KMS-11 (cell line): ENCODE measurements at regions not wholly inside any gene's neighbourhood (a gene's known extent, or its start where the extent isn't known, plus 50 kb on each side); places are given as distances from the start of the nearest gene placed in this dataset.

Source experiments
- H2AFZ ChIP-seq: fragments of 200-600 bp; sonication (generic); 2 replicates; pipeline ENCODE4 v1.6.1; 2016; ENCODE audit warnings: antibody characterized with exemption, mixed run types, low read depth
- H3K27ac ChIP-seq: fragments of 200-600 bp; sonication (generic); 2 replicates; pipeline ENCODE4 v1.6.1; 2016; ENCODE audit warnings: mild to moderate bottlenecking, mixed run types
- H3K27me3 ChIP-seq: fragments of 200-600 bp; sonication (generic); 2 replicates; pipeline ENCODE4 v1.6.1; 2017; ENCODE audit warnings: mild to moderate bottlenecking, low read depth, mixed run types, moderate library complexity; ENCODE audit not compliant: insufficient read depth
- H3K36me3 ChIP-seq: fragments of 200-600 bp; sonication (generic); 2 replicates; pipeline ENCODE4 v1.6.1; 2017; ENCODE audit warnings: mild to moderate bottlenecking, mixed run types; ENCODE audit not compliant: insufficient read depth
- H3K4me1 ChIP-seq: fragments of 200-600 bp; sonication (generic); 2 replicates; pipeline ENCODE4 v1.6.1; 2016; ENCODE audit warnings: mild to moderate bottlenecking, low read depth, mixed run types; ENCODE audit not compliant: poor library complexity, severe bottlenecking
- H3K4me2 ChIP-seq: fragments of 200-600 bp; sonication (generic); 2 replicates; pipeline ENCODE4 v1.7.0; 2016; ENCODE audit warnings: mild to moderate bottlenecking, mixed run types
- H3K4me3 ChIP-seq: fragments of 200-600 bp; sonication (generic); IDR thresholded peaks from 2 replicates; pipeline ENCODE4 v1.6.1; 2017; ENCODE audit warnings: low read depth, low read length, mixed read lengths; ENCODE audit not compliant: insufficient read depth
- H3K79me2 ChIP-seq: fragments of 200-600 bp; sonication (generic); 2 replicates; pipeline ENCODE4 v1.6.1; 2016; ENCODE audit warnings: low read depth, mixed run types; ENCODE audit not compliant: insufficient read depth
- H3K9ac ChIP-seq: fragments of 200-600 bp; sonication (generic); 2 replicates; pipeline ENCODE4 v1.6.1; 2016; ENCODE audit warnings: mild to moderate bottlenecking, mixed run types
- H4K20me1 ChIP-seq: fragments of 200-600 bp; sonication (generic); 2 replicates; pipeline ENCODE4 v1.6.1; 2016; ENCODE audit warnings: mild to moderate bottlenecking, mixed run types; ENCODE audit not compliant: insufficient read depth
- CTCF ChIP-seq: fragments of 200-600 bp; sonication (generic); conservative IDR thresholded peaks from 2 replicates; pipeline ENCODE4 v1.6.1; 2017; ENCODE audit warnings: low read depth, mild to moderate bottlenecking, antibody characterized with exemption, low read length, moderate library complexity, mixed read lengths

GRCh38 chr18:56189615-56190014 is 448.8 kb downstream of the TXNL1 start:
- Histone ChIP-seq H4K20me1 (no peaks in the 10 kb centered on the region), H2AFZ (no peak overlapping the region), H3K79me2 (no peaks in the 10 kb centered on the region), H3K27me3 (no peaks in the 10 kb centered on the region), H3K27ac (no peak overlapping the region), H3K4me1 (no peaks in the 10 kb centered on the region), H3K9ac (no peak overlapping the region), H3K4me2 (no peak overlapping the region), H3K36me3 (no peaks in the 10 kb centered on the region), H3K4me3 (no peak overlapping the region)
- no peak for TF ChIP-seq CTCF

DNA sequence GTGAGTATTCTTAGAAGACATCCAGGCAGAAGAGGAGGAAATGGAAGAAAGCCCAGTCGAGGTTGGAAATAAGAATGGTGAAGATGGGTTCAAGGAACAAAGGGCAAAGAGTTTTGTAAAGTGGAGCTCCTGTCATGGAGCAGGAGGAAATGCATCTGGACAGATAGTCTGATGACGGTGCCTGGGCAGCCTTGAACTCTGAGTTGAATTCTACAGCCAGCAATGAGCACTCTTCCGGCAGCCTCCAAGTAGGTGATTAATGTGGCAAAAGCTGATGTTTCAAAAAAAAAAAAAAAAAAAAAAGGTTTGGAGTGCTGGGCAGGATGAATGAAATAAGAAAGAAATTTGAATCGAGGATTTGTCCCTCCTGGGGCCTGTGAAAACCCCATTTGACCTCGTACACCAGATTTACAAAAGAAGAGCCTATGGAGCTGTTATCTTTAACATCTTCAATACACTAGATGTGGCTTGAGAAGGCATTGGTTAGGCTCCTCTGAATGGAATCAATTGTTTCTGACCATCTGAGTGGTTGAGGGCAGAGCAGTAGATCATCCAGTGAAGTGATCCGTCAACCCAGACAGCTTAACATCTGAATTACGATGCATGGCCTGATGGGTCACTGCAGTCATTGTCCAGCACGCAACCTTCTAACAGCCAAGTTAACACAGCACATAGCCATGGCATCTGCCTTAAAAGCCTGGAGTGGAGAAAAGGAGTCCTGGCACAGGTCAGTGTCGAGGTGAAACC is 449.7 kb downstream of the TXNL1 start:
- Histone ChIP-seq H3K27me3 (no peaks in the 10 kb centered on the region), H3K4me2 (no peak overlapping the region), H3K4me3 (no peak overlapping the region), H3K27ac (no peak overlapping the region), H3K4me1 (no peaks in the 10 kb centered on the region), H3K9ac (no peak overlapping the region), H4K20me1 (no peaks in the 10 kb centered on the region), H2AFZ (no peak overlapping the region), H3K79me2 (no peaks in the 10 kb centered on the region), H3K36me3 (no peaks in the 10 kb centered on the region)
- TF ChIP-seq CTCF = no peak

- TF ChIP-seq CTCF = no peak
- Histone ChIP-seq H3K27me3 (no peaks in the 10 kb centered on the region), H2AFZ (no peak overlapping the region), H3K4me2 (no peak overlapping the region), H3K4me3 (no peak overlapping the region), H3K9ac (no peak overlapping the region), H3K27ac (no peak overlapping the region), H3K79me2 (no peaks in the 10 kb centered on the region), H3K36me3 (no peaks in the 10 kb centered on the region), H4K20me1 (no peaks in the 10 kb centered on the region), H3K4me1 (no peaks in the 10 kb centered on the region)
Observed at GRCh38 chr18:56186319-56186718, 452.1 kb downstream of the TXNL1 start.

DNA sequence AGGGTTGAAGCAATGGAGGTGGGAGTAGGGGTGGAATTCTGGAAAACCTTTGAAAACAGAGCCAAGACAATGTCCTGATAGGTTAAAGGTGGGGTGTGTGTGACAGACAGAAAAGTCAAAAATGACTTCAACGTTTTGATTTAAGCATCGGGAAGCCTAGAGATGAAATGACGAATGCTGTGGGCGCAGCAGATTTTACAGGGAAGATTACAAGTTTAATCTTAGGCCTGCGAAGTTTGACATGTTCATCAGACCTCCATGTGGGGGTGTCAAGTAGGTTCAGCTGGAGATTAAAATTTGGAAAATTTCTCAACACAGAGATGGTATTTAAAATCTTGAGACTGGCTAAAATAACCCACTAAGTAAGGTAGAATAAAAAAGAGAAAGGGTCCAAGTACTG is 453.3 kb downstream of the TXNL1 start:
- Histone ChIP-seq H3K79me2 (no peaks in the 10 kb centered on the region), H2AFZ (no peak overlapping the region), H3K36me3 (no peaks in the 10 kb centered on the region), H3K4me3 (no peak overlapping the region), H3K9ac (no peak overlapping the region), H3K27ac (no peak overlapping the region), H3K4me1 (no peaks in the 10 kb centered on the region), H4K20me1 (no peaks in the 10 kb centered on the region), H3K4me2 (no peak overlapping the region), H3K27me3 (no peaks in the 10 kb centered on the region)
- no peak for TF ChIP-seq CTCF
